ENCODE measurements at regions not wholly inside any gene's neighbourhood (a gene's known extent, or its start where the extent isn't known, plus 50 kb on each side); places are given as distances from the start of the nearest gene placed in this dataset.

DNA sequence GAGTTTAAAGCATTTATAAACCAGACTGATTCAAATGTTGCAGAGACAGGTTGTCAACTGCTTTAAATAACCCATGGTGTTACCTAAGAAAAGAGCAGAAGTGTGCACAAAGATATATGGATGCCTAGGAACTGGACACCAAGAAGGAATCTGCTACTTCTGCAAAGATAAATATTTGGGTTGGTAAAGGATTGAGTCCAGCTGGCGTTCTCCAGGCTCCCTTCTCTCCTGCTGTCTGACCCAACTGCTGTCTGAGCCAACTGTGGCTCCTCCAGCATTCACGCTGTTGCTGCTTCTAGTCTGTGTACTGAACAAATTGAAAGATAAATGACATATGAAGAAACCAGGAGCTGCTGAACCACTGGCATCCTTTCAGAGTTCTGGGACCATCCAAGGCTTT, 1167.8 kb upstream of the PRKX start:
- H3K4me1 Mint-ChIP-seq = no peaks in the 10 kb centered on the region
- H3K4me3 Mint-ChIP-seq = no peak overlapping the region
- ATAC-seq (ENCODE audit: low read depth) (no peak), DNase-seq (ENCODE audit: low spot score in 2 of 2) (no peak)
- H3K27me3 Mint-ChIP-seq = no peaks in the 10 kb centered on the region
- no peaks in the 10 kb centered on the region for H3K9me3 Mint-ChIP-seq
- no peak overlapping the region for H3K27ac Mint-ChIP-seq
- H3K36me3 Mint-ChIP-seq = no peaks in the 10 kb centered on the region

DNA sequence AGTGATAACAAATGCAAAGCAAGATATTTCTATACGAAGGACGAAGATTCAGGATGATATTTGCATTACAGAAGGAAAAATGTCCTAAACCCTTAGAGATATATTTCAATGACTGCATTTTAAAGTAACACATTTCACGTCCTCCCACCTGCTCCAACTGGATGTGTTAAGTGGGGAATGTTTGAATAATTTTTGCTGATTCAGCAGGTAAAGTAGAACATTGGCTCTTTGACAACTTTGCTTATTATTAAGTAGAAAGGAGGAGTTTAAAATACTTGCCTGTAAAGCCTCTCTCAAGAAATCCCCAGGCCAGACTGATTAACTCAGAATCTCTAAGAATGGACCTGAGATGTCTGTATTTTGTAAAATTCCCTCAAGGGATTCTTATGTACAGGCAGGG, 1165.2 kb upstream of the PRKX start:
- no peaks in the 10 kb centered on the region for H3K4me1 Mint-ChIP-seq
- no peak for ATAC-seq (ENCODE audit: low read depth)
- no peak overlapping the region for H3K27ac Mint-ChIP-seq
- no peaks in the 10 kb centered on the region for H3K36me3 Mint-ChIP-seq
- H3K4me3 Mint-ChIP-seq = no peak overlapping the region
- no peaks in the 10 kb centered on the region for H3K9me3 Mint-ChIP-seq
- peaks cover 2% of the 10 kb centered on the region for H3K27me3 Mint-ChIP-seq
- DNase-seq (ENCODE audit: low spot score in 2 of 2) = no peak

DNA sequence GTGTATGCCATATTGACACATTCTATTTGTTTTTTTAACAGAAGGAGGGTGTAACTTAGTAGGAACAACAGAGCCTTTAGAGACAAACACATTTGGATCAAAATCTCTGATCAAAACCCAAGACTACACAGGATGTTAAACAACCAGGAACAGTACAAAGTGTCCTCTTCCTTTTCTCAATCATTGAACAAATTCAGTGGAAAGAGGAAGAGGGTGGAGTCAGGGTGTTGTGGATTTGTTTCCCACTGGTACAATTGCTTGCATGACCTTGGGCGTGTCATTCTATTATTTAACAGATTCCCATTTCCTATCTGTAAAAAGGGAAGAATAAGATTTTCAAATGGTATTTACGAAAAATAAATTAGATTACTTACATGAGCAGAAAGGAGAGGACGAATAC, 1162.8 kb upstream of the PRKX start:
- ATAC-seq (ENCODE audit: low read depth) = no peak
- Mint-ChIP-seq H3K4me3 (no peak overlapping the region), H3K36me3 (no peaks in the 10 kb centered on the region), H3K27ac (no peak overlapping the region), H3K4me1 (no peaks in the 10 kb centered on the region), H3K27me3 (peaks cover 2% of the 10 kb centered on the region), H3K9me3 (no peaks in the 10 kb centered on the region)
- DNase-seq (ENCODE audit: low spot score in 2 of 2) = no peak

DNA sequence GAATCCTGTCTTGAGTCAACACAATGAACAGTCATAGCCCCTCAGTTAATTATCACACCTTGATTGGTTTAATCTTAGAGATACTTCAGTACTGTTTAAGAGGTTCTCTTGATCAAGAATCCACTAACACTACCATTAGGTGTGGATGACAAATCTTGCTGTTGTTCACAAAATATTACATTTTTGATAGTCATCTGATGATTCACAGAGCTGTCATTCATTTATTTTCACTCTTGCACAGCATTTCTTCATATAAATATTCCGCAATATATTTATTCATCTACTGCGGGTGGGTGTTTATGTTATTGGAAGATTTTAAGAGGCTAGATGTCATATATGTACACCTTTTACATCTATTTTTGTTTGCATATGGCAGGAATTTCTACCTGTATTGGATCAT, 1138.1 kb upstream of the PRKX start:
- H3K27ac Mint-ChIP-seq = no peak overlapping the region
- no peaks in the 10 kb centered on the region for H3K9me3 Mint-ChIP-seq
- no peaks in the 10 kb centered on the region for H3K36me3 Mint-ChIP-seq
- H3K4me3 Mint-ChIP-seq = no peak overlapping the region
- H3K27me3 Mint-ChIP-seq = no peaks in the 10 kb centered on the region
- no peaks in the 10 kb centered on the region for H3K4me1 Mint-ChIP-seq
- ATAC-seq (ENCODE audit: low read depth) (no peak), DNase-seq (ENCODE audit: low spot score in 2 of 2) (no peak)

DNA sequence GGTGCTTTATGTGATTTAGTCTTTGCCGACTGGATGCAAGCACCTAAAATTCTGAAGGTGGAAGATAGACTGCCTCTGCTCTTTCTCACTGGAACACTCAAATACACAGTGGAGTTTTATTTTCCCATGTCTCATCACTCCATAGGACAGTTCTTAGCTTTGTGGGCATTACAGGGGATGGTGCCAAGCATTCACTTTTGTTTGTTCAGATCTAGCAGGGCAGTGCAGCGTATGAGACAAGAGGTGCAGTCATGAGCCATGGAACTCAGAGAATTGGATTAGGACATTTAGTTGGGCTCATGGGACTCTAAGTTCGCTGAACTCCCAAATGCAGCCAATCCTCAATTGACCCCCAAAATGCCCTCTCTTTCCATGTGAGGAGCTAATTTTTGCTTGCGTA, 1136.9 kb upstream of the PRKX start:
- Mint-ChIP-seq H3K36me3 (no peaks in the 10 kb centered on the region), H3K27ac (no peak overlapping the region), H3K9me3 (no peaks in the 10 kb centered on the region), H3K4me3 (no peak overlapping the region), H3K27me3 (no peaks in the 10 kb centered on the region), H3K4me1 (no peaks in the 10 kb centered on the region)
- no peak for ATAC-seq (ENCODE audit: low read depth)
- DNase-seq (ENCODE audit: low spot score in 2 of 2) = no peak

DNA sequence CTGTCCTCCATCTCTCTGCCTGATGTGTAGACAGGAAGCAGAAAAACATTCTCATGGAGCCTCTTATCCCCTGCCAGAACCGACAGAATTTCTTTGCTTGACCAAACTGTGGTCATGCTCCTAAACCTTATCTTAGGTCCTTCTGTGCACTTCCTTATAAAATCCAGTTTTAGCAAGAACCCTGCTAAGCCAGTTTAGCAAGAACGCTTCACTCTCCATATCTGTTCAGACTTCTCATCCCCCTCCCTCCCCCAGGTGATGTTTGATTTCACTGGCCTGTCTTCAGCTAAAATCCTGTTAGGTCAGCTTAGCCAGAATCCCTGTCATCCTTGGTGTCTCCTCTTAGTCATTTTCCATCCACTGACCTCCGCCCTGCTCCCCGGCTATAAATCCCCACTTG, 1130.9 kb upstream of the PRKX start:
- no peak overlapping the region for H3K4me3 Mint-ChIP-seq
- no peaks in the 10 kb centered on the region for H3K27me3 Mint-ChIP-seq
- DNase-seq (ENCODE audit: low spot score in 2 of 2) = no peak
- H3K9me3 Mint-ChIP-seq = peaks cover 2% of the 10 kb centered on the region
- H3K27ac Mint-ChIP-seq = no peak overlapping the region
- H3K4me1 Mint-ChIP-seq = no peaks in the 10 kb centered on the region
- no peaks in the 10 kb centered on the region for H3K36me3 Mint-ChIP-seq
- ATAC-seq (ENCODE audit: low read depth) = no peak

DNA sequence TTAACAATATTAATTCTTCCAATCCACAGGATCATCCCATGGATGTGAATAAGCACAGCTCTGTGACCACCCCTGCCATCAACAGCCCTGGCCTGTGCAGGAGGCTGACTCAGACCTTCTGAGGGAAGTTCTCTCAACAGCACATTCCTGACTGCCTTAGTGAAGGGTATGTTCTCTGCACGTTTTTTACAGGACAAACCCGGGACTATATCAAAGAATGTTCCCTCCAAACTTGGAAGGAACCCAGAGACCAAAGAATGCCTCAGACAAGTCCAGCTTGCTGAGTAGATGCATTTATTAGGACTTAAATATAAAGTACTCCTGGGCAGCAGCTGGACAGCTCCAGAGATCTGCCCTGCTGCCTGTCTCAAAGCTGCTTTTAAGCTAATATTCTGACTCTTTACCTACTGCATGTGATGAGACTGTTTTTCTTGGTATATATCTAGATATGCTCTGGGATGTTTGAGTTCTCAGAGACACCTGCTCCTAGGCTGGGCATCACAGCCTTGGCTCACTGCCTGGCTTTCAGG, 1127.8 kb upstream of the PRKX start:
- DNase-seq (ENCODE audit: low spot score in 2 of 2) (no peak), ATAC-seq (ENCODE audit: low read depth) (no peak)
- Mint-ChIP-seq H3K27ac (no peak overlapping the region), H3K4me1 (no peaks in the 10 kb centered on the region), H3K9me3 (peaks cover 4% of the 10 kb centered on the region), H3K27me3 (no peaks in the 10 kb centered on the region), H3K36me3 (no peaks in the 10 kb centered on the region), H3K4me3 (no peak overlapping the region)

DNA sequence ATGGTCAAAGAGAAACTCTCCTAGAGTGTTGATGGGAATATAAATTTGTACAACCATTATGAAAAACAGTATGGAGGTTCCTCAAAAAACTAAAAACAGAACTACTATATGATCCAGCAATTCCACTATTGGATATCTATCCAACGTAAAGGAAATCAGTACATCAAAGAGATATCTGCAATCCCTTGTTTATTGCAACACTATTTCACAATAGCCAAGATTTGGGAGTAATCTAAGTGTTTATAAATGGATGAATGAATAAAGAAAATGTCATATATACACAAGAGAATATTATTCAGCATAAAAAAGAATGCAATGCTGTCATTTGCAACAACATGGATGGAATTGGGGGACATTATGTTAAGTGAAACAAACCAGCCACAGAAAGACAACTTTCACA, 1118.1 kb upstream of the PRKX start:
- Mint-ChIP-seq H3K4me3 (no peak overlapping the region), H3K36me3 (no peaks in the 10 kb centered on the region), H3K27me3 (no peaks in the 10 kb centered on the region), H3K9me3 (peaks cover 2% of the 10 kb centered on the region), H3K27ac (no peak overlapping the region), H3K4me1 (no peaks in the 10 kb centered on the region)
- no peak for DNase-seq (ENCODE audit: low spot score in 2 of 2)
- ATAC-seq (ENCODE audit: low read depth) = no peak

DNA sequence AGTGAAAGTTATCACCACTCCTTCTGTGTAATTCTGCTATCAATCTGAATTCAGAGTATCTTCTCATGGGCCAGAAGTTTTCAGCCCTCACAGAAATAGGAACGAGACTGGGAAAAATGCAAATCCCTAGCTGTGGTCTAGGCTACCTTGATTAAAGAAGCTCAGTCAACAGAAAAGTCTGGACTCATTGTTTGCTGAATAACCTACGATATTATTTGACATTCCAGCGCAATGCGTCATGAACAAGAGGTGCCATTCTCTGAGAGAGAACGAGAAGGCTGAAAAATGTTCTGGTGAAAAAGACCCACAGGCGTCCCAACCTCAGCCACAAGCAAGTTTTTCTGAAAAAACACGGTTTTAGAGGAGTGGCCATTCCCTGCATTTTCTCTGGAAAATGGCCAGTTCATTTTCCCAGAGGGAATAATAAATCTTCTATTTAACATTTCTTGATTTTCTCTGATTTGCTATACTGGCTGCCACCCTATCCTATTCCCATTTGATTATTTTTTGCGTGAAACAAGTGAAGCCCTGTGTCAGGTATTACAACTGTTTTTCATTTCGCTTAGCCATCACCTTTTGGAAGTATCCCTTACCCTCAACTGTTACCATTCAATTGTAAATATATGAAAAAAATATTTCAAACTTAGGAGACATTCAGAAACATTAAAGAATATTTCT, 1117.6 kb upstream of the PRKX start:
- no peaks in the 10 kb centered on the region for H3K27me3 Mint-ChIP-seq
- no peak for ATAC-seq (ENCODE audit: low read depth)
- H3K4me1 Mint-ChIP-seq = no peaks in the 10 kb centered on the region
- H3K27ac Mint-ChIP-seq = no peak overlapping the region
- no peaks in the 10 kb centered on the region for H3K9me3 Mint-ChIP-seq
- H3K36me3 Mint-ChIP-seq = no peaks in the 10 kb centered on the region
- no peak for DNase-seq (ENCODE audit: low spot score in 2 of 2)
- H3K4me3 Mint-ChIP-seq = no peak overlapping the region

DNA sequence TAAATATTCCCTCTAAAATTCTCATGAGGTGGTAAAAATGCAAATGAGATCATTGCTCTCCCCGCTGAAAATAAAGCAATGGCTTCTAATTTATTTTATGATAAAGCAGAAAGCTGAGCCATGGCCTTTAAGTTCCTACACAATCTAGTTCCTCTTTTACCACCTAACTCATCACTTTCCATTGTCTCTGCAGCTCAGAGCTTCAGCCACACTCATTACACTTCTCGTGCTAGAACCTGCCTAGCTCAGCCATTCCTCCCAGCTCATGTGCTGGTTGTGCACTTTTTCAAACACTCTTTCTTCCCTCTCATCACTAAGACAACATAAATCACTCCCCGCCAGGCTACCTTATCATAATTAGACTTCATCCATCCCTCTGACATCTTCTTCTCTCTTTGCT, 1112.1 kb upstream of the PRKX start:
- Mint-ChIP-seq H3K4me1 (no peaks in the 10 kb centered on the region), H3K36me3 (no peaks in the 10 kb centered on the region), H3K27ac (no peak overlapping the region), H3K4me3 (no peak overlapping the region), H3K9me3 (no peaks in the 10 kb centered on the region), H3K27me3 (no peaks in the 10 kb centered on the region)
- no peak for DNase-seq (ENCODE audit: low spot score in 2 of 2)
- no peak for ATAC-seq (ENCODE audit: low read depth)

DNA sequence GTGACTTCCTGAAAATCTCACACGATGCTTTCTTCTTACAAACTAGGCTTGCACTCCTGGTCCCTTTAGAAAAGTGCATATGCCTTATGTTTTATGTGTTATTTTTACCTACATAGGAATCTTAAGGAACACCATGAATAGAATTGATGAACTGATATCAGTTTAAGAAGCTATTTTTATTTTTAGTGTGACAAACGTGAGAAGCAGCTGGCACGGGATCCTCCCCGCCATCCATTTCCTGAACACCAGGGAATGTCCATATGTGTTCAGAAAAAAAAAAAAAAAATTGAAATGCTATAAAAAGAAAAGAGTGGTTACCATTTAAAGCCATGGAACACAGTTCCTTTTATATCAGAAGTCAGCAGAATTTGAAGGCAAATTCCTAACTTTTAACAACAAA, 1096.1 kb upstream of the PRKX start:
- H3K27me3 Mint-ChIP-seq = no peaks in the 10 kb centered on the region
- H3K27ac Mint-ChIP-seq = no peak overlapping the region
- no peak for DNase-seq (ENCODE audit: low spot score in 2 of 2)
- no peaks in the 10 kb centered on the region for H3K4me1 Mint-ChIP-seq
- H3K36me3 Mint-ChIP-seq = no peaks in the 10 kb centered on the region
- ATAC-seq (ENCODE audit: low read depth) = no peak
- H3K4me3 Mint-ChIP-seq = no peak overlapping the region
- H3K9me3 Mint-ChIP-seq = no peaks in the 10 kb centered on the region

DNA sequence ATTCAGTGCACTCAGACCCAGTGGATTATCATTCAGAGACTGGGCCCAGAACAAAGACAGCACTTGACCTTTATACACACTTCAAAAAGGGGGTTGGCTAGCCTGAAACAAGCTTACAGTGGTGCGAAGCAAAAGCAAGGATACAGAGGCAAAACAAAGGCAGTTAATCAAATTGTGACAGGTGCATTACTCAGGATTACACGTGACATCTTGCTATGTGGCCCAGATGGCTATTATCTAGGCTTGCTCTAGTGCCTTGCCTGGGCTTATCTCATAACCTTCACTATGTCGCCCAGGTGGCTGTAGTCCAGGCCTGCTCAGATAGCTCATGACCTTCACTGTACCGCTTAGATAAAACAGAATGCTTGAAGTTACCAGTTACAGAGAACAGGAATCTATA, 1092.1 kb upstream of the PRKX start:
- H3K4me3 Mint-ChIP-seq = no peak overlapping the region
- H3K9me3 Mint-ChIP-seq = no peaks in the 10 kb centered on the region
- no peaks in the 10 kb centered on the region for H3K4me1 Mint-ChIP-seq
- no peaks in the 10 kb centered on the region for H3K27me3 Mint-ChIP-seq
- ATAC-seq (ENCODE audit: low read depth) (no peak), DNase-seq (ENCODE audit: low spot score in 2 of 2) (no peak)
- H3K36me3 Mint-ChIP-seq = no peaks in the 10 kb centered on the region
- H3K27ac Mint-ChIP-seq = no peak overlapping the region

DNA sequence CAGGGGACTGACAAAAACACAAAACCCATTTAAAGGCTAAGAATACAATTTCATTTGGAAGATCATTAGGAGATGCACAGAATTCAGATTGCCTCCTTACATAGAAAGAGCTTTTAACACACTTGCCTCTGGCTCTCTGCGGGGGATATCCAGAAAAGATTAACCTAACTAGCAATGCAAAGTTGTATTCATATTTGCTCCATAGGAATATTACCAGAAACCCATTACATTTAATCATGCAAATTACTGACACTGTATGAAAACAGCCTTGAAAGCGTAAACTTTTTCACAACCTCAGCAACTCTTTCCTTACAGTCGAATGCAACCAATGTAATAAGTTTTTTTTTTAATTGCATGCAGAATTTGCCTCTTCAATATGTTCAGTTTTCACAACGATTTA, 1087.3 kb upstream of the PRKX start:
- H3K27ac Mint-ChIP-seq = no peak overlapping the region
- no peaks in the 10 kb centered on the region for H3K27me3 Mint-ChIP-seq
- no peaks in the 10 kb centered on the region for H3K4me1 Mint-ChIP-seq
- H3K4me3 Mint-ChIP-seq = no peak overlapping the region
- ATAC-seq (ENCODE audit: low read depth) (no peak), DNase-seq (ENCODE audit: low spot score in 2 of 2) (no peak)
- H3K9me3 Mint-ChIP-seq = no peaks in the 10 kb centered on the region
- no peaks in the 10 kb centered on the region for H3K36me3 Mint-ChIP-seq

DNA sequence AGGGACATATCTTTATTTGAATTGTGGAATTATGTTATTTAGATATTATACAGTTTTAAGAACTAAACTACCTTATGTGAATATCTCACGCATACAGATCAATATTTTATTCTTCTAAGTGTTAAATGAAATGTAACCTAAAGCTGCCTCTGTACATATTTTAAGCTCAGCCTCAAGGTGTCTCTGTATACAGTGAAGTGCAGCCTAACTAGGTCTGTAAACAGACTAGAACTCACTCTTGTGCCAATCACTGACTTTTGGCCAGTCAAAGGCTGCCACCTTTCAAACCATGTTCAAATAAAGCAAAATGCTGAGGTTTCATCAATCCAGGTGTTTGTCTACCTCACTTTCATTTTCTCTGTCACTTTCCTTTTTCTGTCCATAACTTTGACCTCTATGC, 1074.5 kb upstream of the PRKX start:
- no peak overlapping the region for H3K4me3 Mint-ChIP-seq
- H3K4me1 Mint-ChIP-seq = no peaks in the 10 kb centered on the region
- no peak for ATAC-seq (ENCODE audit: low read depth)
- H3K36me3 Mint-ChIP-seq = no peaks in the 10 kb centered on the region
- H3K27me3 Mint-ChIP-seq = no peaks in the 10 kb centered on the region
- H3K27ac Mint-ChIP-seq = no peak overlapping the region
- no peak for DNase-seq (ENCODE audit: low spot score in 2 of 2)
- H3K9me3 Mint-ChIP-seq = no peaks in the 10 kb centered on the region

DNA sequence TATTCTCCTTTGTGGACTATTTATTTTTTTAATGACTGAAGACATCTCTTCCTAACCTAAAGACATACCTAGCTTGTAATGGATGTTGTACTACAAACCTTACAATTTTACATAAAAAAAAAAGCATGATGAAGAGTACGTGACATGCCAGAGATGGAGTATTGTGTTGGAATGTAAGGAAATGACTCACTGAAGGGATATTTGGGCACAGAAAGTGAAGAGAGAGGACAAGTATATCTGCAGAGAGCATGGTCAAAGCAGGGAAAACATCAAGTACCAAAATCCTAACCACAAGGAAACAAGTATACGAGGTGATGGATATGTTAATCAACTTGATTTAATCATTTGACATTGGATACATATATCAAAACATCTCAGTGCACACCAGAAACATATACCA, 1051.4 kb upstream of the PRKX start:
- DNase-seq (ENCODE audit: low spot score in 2 of 2) (no peak), ATAC-seq (ENCODE audit: low read depth) (no peak)
- no peaks in the 10 kb centered on the region for H3K4me1 Mint-ChIP-seq
- H3K27ac Mint-ChIP-seq = no peak overlapping the region
- H3K4me3 Mint-ChIP-seq = no peak overlapping the region
- no peaks in the 10 kb centered on the region for H3K27me3 Mint-ChIP-seq
- no peaks in the 10 kb centered on the region for H3K36me3 Mint-ChIP-seq
- no peaks in the 10 kb centered on the region for H3K9me3 Mint-ChIP-seq
